NCI-H2196 (cell line): ENCODE measurements at regions not wholly inside any gene's neighbourhood (a gene's known extent, or its start where the extent isn't known, plus 50 kb on each side); places are given as distances from the start of the nearest gene placed in this dataset.
"Not testable (repeated sequence)": the region's sequence is repeated elsewhere in the genome, so short reads cannot be mapped to it uniquely, and the experiment has no call there.

ENCODE experiments used
- DNase-seq: peaks from one replicate; lab custom pipeline; 2025; ENCODE audit not compliant: unreplicated experiment; lab: John Stamatoyannopoulos, UW

- no peak for DNase-seq
Measured at GRCh38 chr5:63011158-63011557, 432.5 kb downstream of the LRRC70 start.

GRCh38 chr5:63008195-63008594 is 429.6 kb downstream of the LRRC70 start:
- DNase-seq = no peak

- not testable (repeated sequence) for DNase-seq
Measured at GRCh38 chr5:62994842-62995241, 416.2 kb downstream of the LRRC70 start.

GRCh38 chr5:62985749-62986148 is 407.1 kb downstream of the LRRC70 start:
- no peak for DNase-seq

- no peak for DNase-seq
Measured at GRCh38 chr5:62982348-62982747, 403.7 kb downstream of the LRRC70 start.

- DNase-seq = no peak
Measured at GRCh38 chr5:62980884-62981283, 402.3 kb downstream of the LRRC70 start.

- no peak for DNase-seq
Measured at GRCh38 chr5:62979472-62979871, 400.9 kb downstream of the LRRC70 start.

- no peak for DNase-seq
Measured at GRCh38 chr5:62977661-62978060, 399.0 kb downstream of the LRRC70 start.

- no peak for DNase-seq
Measured at GRCh38 chr5:62974623-62975022, 396.0 kb downstream of the LRRC70 start.

- no peak for DNase-seq
Measured at GRCh38 chr5:62969409-62970120, 390.9 kb downstream of the LRRC70 start.

- DNase-seq = no peak
Measured at GRCh38 chr5:62964428-62964827, 385.8 kb downstream of the LRRC70 start.

- no peak for DNase-seq
Measured at GRCh38 chr5:62960781-62961180, 382.2 kb downstream of the LRRC70 start.

GRCh38 chr5:62956597-62956996 is 378.0 kb downstream of the LRRC70 start:
- DNase-seq = no peak

- DNase-seq = no peak
Measured at GRCh38 chr5:62954578-62954977, 376.0 kb downstream of the LRRC70 start.

- DNase-seq = no peak
Measured at GRCh38 chr5:62948301-62948700, 369.7 kb downstream of the LRRC70 start.

GRCh38 chr5:62942384-62942783 is 363.8 kb downstream of the LRRC70 start:
- no peak for DNase-seq

- DNase-seq = no peak
Measured at GRCh38 chr5:62938927-62939326, 360.3 kb downstream of the LRRC70 start.

GRCh38 chr5:62937661-62938558 is 359.3 kb downstream of the LRRC70 start:
- no peak for DNase-seq

- no peak for DNase-seq
Measured at GRCh38 chr5:62935660-62936059, 357.0 kb downstream of the LRRC70 start.

- no peak for DNase-seq
Measured at GRCh38 chr5:62934319-62934718, 355.7 kb downstream of the LRRC70 start.

GRCh38 chr5:62933261-62933660 is 354.6 kb downstream of the LRRC70 start:
- DNase-seq = no peak
